WTC11 (cell line): ENCODE measurements at regions not wholly inside any gene's neighbourhood (a gene's known extent, or its start where the extent isn't known, plus 50 kb on each side); places are given as distances from the start of the nearest gene placed in this dataset.

Experiments
- ATAC-seq: fragments of 200-7000 bp; cut with Tn5 transposase; 2 replicates; pipeline ENCODE4 v1.10.0; 2021; ENCODE audit warnings: mild to moderate bottlenecking, moderate library complexity
- CTCF ChIA-PET: fragments of 300-600 bp; sonication (Branson Sonifier 250); formaldehyde crosslinking; loops from one replicate; lab custom pipeline; 2021; ENCODE audit warnings: antibody characterized with exemption; lab: Charles Lee
- POLR2A ChIA-PET: fragments of 350-600 bp; sonication (Branson Sonifier 250); formaldehyde crosslinking; loops from one replicate; lab custom pipeline; 2021; ENCODE audit warnings: antibody characterized with exemption; lab: Charles Lee
- DNase-seq: peaks from one replicate; pipeline ENCODE4 v3.0.0; 2021; ENCODE audit warnings: low spot score
- H3K27ac Mint-ChIP-seq: 2 replicates; pipeline ENCODE4 v1.8.0; 2021; ENCODE audit warnings: mixed read lengths
- H3K27me3 Mint-ChIP-seq: 2 replicates; pipeline ENCODE4 v1.8.0; 2021; ENCODE audit warnings: low read depth, mild to moderate bottlenecking, moderate library complexity, mixed read lengths
- H3K36me3 Mint-ChIP-seq: 2 replicates; pipeline ENCODE4 v1.8.0; 2021; ENCODE audit warnings: mixed read lengths
- H3K4me1 Mint-ChIP-seq: 2 replicates; pipeline ENCODE4 v1.8.0; 2022; ENCODE audit warnings: mixed read lengths
- H3K4me3 Mint-ChIP-seq: 2 replicates; pipeline ENCODE4 v1.8.0; 2021; ENCODE audit warnings: mild to moderate bottlenecking, moderate library complexity, mixed read lengths
- H3K9me3 Mint-ChIP-seq: 2 replicates; pipeline ENCODE4 v1.8.0; 2021; ENCODE audit warnings: mixed read lengths
- ARID4B ChIP-seq: sonication (generic); formaldehyde crosslinking; IDR thresholded peaks from 2 replicates; pipeline ENCODE4 v1.8.0; 2023; ENCODE audit warnings: missing genetic modification reagents, mild to moderate bottlenecking, borderline replicate concordance
- ATF1 ChIP-seq: sonication (generic); formaldehyde crosslinking; IDR thresholded peaks from 2 replicates; pipeline ENCODE4 v1.8.1; 2023; ENCODE audit warnings: mild to moderate bottlenecking, moderate library complexity, missing genetic modification reagents
- ATF2 ChIP-seq: sonication (generic); formaldehyde crosslinking; IDR thresholded peaks from 2 replicates; pipeline ENCODE4 v1.8.1; 2022; ENCODE audit warnings: low read depth, missing genetic modification reagents, borderline replicate concordance
- GRHL2 ChIP-seq: fragments of 250-450 bp; sonication (Bioruptor Pico); IDR thresholded peaks from 2 replicates; pipeline ENCODE4 v1.8.0; 2022; ENCODE audit warnings: mild to moderate bottlenecking, moderate library complexity; ENCODE audit not compliant: insufficient replicate concordance, severe bottlenecking
- HMGA2 ChIP-seq: fragments of 250-450 bp; sonication (Bioruptor Pico); IDR thresholded peaks from 2 replicates; pipeline ENCODE4 v1.4.0; 2021; ENCODE audit warnings: mild to moderate bottlenecking, moderate library complexity
- JUN ChIP-seq: sonication (generic); formaldehyde crosslinking; IDR thresholded peaks from 2 replicates; pipeline ENCODE4 v1.8.0; 2023; ENCODE audit warnings: mild to moderate bottlenecking, missing genetic modification reagents
- PREB ChIP-seq: sonication (generic); formaldehyde crosslinking; IDR thresholded peaks from 2 replicates; pipeline ENCODE4 v1.8.1; 2022; ENCODE audit warnings: mild to moderate bottlenecking, missing genetic modification reagents, moderate library complexity, borderline replicate concordance
- RELA ChIP-seq: sonication (generic); formaldehyde crosslinking; IDR thresholded peaks from 2 replicates; pipeline ENCODE4 v1.8.1; 2022; ENCODE audit warnings: missing genetic modification reagents, mild to moderate bottlenecking, borderline replicate concordance
- TEAD1 ChIP-seq: sonication (generic); formaldehyde crosslinking; IDR thresholded peaks from 2 replicates; pipeline ENCODE4 v1.8.0; 2022; ENCODE audit warnings: mild to moderate bottlenecking, missing genetic modification reagents
- TEAD4 ChIP-seq: sonication (generic); formaldehyde crosslinking; IDR thresholded peaks from 2 replicates; pipeline ENCODE4 v1.8.0; 2022; ENCODE audit warnings: mild to moderate bottlenecking, missing genetic modification reagents
- USF1 ChIP-seq: sonication (generic); formaldehyde crosslinking; IDR thresholded peaks from 2 replicates; pipeline ENCODE4 v1.8.0; 2022; ENCODE audit warnings: mild to moderate bottlenecking, missing genetic modification reagents
- ZBTB21 ChIP-seq: sonication (generic); formaldehyde crosslinking; IDR thresholded peaks from 2 replicates; pipeline ENCODE4 v1.8.1; 2023; ENCODE audit warnings: mild to moderate bottlenecking, missing genetic modification reagents, borderline replicate concordance
- ZNF232 ChIP-seq: sonication (generic); formaldehyde crosslinking; IDR thresholded peaks from 2 replicates; pipeline ENCODE4 v1.8.0; 2022; ENCODE audit warnings: mild to moderate bottlenecking, missing genetic modification reagents
- ZNF263 ChIP-seq: sonication (generic); formaldehyde crosslinking; IDR thresholded peaks from 2 replicates; pipeline ENCODE4 v1.8.1; 2022; ENCODE audit warnings: low read depth, mild to moderate bottlenecking, moderate library complexity, missing genetic modification reagents
- ZNF416 ChIP-seq: fragments of 250-450 bp; sonication (Bioruptor Pico); IDR thresholded peaks from 2 replicates; pipeline ENCODE4 v1.9.0; 2021; ENCODE audit warnings: mild to moderate bottlenecking, inconsistent platforms
- ZSCAN18 ChIP-seq: fragments of 250-450 bp; sonication (Bioruptor Pico); IDR thresholded peaks from 2 replicates; pipeline ENCODE4 v2.1.2; 2022; ENCODE audit warnings: mild to moderate bottlenecking, moderate library complexity

GRCh38 chr3:63751459-63751858 lies 67.6 kb upstream of the C3orf49 start:
- Mint-ChIP-seq H3K27ac (no peak overlapping the region), H3K4me3 (no peak overlapping the region), H3K9me3 (peaks cover 14% of the 10 kb centered on the region), H3K27me3 (no peaks in the 10 kb centered on the region; the same call in 1 of the 2 replicates), H3K4me1 (no peaks in the 10 kb centered on the region; the same call in 1 of the 2 replicates), H3K36me3 (no peaks in the 10 kb centered on the region)
- ChIA-PET POLR2A (no interaction called here), CTCF (no interaction called here)
- TF ChIP-seq ZNF232 (no peak), PREB (CRISPR knock-in tag) (no peak), RELA (CRISPR knock-in tag) (no peak), ZNF263 (no peak), USF1 (CRISPR knock-in tag) (no peak), HMGA2 (CRISPR knock-in tag) (no peak), ATF2 (CRISPR knock-in tag) (no peak), ZNF416 (CRISPR knock-in tag) (no peak)
- DNase-seq (no peak), ATAC-seq (no peak)

- ATAC-seq, result no peak
- no peaks in the 10 kb centered on the region; the same call in 1 of the 2 replicates for H3K27me3 Mint-ChIP-seq
Observed at GRCh38 chr3:63753567-63753966, 65.5 kb upstream of the C3orf49 start.

More at GRCh38 chr3:63753567-63753966, 65.5 kb upstream of the C3orf49 start:
- no peak overlapping the region for H3K4me3 Mint-ChIP-seq
- peaks cover 1% of the 10 kb centered on the region; the same call in 1 of the 2 replicates for H3K9me3 Mint-ChIP-seq
- H3K4me1 Mint-ChIP-seq, result peaks cover 7% of the 10 kb centered on the region
- no peaks in the 10 kb centered on the region for H3K36me3 Mint-ChIP-seq
- TF ChIP-seq JUN (CRISPR knock-in tag) (peak; percentile 35; the same call in 1 of the 2 replicates), ATF2 (CRISPR knock-in tag) (no peak), GRHL2 (CRISPR knock-in tag) (no peak), TEAD4 (0 out of 2 replicates have a peak, but pooled peaks have one; percentile 22), ZBTB21 (no peak), ATF1 (CRISPR knock-in tag) (no peak), ZSCAN18 (CRISPR knock-in tag) (no peak), TEAD1 (CRISPR knock-in tag) (0 out of 2 replicates have a peak, but pooled peaks have one; percentile 16), ARID4B (0 out of 2 replicates have a peak, but pooled peaks have one; percentile 52)
- TF ChIP-seq, all 79 proteins: peak for 4
- no peak for DNase-seq
- H3K27ac Mint-ChIP-seq, result no peak overlapping the region
- ChIA-PET POLR2A (no interaction called here), CTCF (no interaction called here)
